GM19351 (cell line): ENCODE measurements at regions not wholly inside any gene's neighbourhood (a gene's known extent, or its start where the extent isn't known, plus 50 kb on each side); places are given as distances from the start of the nearest gene placed in this dataset.
"Not testable (repeated sequence)": the region's sequence is repeated elsewhere in the genome, so short reads cannot be mapped to it uniquely, and the experiment has no call there.

Experiments used
- ATAC-seq: cut with Tn5 transposase; IDR thresholded peaks from one replicate; pipeline ENCODE4 v1.9.1; 2021; ENCODE audit warnings: mild to moderate bottlenecking, moderate library complexity; ENCODE audit not compliant: unreplicated experiment

DNA sequence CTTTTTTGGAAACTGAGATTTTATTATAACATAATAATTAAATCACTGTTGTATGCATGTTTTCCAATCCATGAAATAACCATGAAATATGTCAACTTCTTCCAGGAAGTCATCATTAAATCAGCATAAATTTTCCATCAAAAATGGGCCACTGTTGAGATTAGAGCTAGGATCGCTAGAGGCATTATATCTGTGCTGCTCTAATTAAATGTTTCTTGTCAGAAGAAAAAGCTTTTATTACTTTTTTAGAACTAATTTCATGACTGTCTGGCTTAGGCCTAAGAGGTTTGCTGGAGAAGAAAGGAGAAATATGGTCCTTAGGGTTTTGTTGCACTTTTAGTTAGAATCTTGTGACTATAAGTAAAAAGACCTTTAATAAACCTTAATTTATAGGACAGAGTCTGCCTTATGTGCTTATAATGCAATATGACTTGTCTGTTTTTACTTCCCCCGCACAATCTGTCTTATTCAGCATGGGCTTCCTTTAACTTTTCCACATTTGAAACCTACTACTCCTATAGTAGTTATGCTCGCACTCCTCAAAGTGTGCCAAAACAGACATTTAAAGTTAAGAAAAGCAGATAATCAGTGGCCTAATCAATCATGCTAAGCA, 363.4 kb upstream of the GCFC2 start:
- no peak for ATAC-seq

GRCh38 chr2:76050196-76050595, 339.5 kb upstream of the GCFC2 start:
- no peak for ATAC-seq

GRCh38 chr2:76044701-76045100, 334.0 kb upstream of the GCFC2 start:
- no peak for ATAC-seq

DNA sequence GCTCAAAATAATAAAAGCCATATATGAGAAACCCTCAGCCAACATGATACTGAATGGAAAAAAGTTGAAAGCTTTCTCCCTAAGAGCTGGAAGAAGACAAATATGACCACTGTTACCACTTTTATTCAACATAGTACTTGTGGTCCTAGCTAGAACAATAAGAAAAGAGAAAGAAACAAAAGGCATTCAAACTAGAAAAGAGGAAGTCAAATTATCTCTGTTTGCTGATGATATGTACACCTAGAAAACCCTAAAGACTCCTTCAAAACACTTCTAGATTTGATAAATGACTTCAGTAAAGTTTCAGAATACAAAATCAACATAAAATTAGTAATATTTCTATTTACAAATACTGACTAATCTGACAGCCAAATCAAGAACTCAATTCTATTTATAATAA, 328.8 kb upstream of the GCFC2 start:
- no peak for ATAC-seq

GRCh38 chr2:76027761-76028160, 317.0 kb upstream of the GCFC2 start:
- ATAC-seq = no peak

- ATAC-seq = no peak
Measured at GRCh38 chr2:76019128-76019527, 308.4 kb upstream of the GCFC2 start.

GRCh38 chr2:76009484-76009883, 298.8 kb upstream of the GCFC2 start:
- ATAC-seq = no peak

DNA sequence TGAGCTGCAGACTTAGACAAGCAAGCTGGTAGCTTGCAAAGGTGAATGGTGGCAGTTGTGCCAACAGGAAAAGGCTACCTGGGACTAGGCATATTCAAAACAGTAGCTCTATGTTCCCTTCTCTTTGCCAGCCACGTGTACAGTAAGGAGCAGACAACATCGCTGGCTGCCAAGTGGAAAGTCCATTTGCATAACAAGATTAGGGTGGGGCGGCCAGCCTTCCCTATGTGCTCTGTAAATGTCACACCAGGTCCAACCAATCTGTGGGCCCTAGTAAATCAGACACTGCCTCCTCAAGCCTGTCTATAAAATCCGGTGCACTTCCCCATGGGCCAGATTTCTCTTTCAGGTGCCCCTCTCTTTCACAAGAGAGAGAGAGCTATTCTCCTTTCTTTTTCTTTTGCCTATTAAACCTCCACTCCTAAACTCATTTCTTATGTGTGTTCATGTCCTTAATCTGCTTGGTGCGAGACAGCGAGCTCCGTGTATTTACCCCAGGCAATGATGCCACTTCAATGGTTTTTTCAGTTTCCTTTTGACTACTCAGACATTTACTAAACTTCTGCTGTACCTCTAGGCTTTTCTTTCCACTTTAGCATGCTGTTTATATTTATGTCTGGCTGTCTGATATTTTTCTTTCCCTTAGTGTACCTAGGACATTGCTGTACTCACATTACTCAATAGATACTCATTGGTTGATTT, 297.4 kb upstream of the GCFC2 start:
- peak; percentile 83 for ATAC-seq

GRCh38 chr2:76000425-76000824, 289.7 kb upstream of the GCFC2 start:
- ATAC-seq = no peak

DNA sequence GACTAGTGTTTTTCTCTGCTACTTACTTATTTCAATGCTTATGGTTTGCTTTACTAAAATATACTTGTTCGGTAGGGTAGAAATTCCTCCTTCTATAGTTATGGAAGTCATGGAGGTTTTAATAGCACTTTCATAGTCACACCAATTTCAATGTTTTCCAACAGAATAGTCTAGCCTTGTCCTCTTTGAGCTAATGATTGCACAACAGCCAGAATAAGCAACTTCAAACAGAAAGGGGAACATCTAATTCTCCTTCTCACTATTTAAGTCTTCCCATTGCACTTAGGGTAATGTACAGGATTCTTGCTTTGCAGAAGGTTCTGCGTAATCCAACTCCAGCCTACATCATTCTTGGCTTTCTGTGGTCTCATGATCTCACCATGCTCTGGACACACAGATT, 287.7 kb upstream of the GCFC2 start:
- ATAC-seq = no peak

DNA sequence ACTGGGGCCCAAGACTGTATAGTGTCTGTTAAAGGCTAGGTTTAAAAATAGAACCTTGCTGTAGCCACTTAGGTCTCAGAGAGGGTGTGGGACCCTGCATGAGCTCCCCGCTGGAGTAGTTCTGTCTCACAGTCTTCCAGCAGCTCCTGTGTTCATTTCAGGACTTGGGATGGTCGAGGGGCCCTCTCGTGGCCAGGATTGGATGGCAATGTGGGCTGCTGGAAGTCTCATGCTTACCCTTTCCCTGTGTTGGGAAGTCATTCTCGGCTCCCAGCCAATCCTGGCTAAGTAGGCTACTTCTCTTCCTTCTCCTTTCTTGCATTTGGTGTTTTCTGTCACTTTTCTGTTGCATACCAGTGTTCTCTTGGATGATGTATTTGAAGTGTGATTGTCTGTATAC, 284.0 kb upstream of the GCFC2 start:
- ATAC-seq = no peak

- not testable (repeated sequence) for ATAC-seq
Measured at GRCh38 chr2:75988622-75989021, 277.9 kb upstream of the GCFC2 start.

- no peak for ATAC-seq
Measured at GRCh38 chr2:75986617-75987016, 275.9 kb upstream of the GCFC2 start.

DNA sequence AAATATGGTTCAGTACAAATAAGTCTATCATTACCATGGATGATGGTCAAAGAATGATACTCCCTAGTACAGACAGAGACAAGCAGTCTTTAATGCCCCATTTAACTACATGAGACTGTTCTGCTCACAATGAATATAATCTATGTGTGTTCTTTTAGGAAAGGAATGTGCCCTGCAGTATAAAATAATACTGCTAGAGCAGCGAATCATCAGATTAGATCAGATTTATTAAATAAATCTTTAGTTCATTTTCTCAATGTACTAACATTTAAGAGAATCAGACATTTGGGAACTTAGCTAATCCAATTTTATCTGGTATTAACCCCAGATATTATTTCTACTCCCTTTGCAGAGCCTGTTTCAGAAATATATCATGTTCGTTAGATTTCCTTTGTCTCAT, 272.0 kb upstream of the GCFC2 start:
- no peak for ATAC-seq

DNA sequence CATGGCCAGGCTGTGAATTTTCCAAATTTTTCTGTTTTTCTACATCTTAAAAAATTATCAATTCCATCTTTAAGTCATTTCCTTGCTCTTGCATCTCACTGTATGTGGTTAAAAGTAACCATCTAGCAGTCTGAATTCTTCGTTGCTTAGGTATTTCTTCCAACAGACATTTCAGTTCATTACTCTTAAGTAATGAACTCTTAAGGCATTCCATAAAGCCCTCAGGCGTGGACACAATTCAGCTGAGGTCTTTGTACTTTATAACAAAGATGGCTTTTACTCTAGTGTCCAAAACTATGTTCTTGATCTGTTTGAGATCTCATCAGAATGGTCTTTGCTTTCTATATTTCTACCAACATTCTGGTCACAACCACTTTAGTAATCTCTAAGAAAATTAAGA, 253.9 kb upstream of the GCFC2 start:
- ATAC-seq = no peak

GRCh38 chr2:75960472-75961009, 249.8 kb upstream of the GCFC2 start:
- ATAC-seq = no peak

DNA sequence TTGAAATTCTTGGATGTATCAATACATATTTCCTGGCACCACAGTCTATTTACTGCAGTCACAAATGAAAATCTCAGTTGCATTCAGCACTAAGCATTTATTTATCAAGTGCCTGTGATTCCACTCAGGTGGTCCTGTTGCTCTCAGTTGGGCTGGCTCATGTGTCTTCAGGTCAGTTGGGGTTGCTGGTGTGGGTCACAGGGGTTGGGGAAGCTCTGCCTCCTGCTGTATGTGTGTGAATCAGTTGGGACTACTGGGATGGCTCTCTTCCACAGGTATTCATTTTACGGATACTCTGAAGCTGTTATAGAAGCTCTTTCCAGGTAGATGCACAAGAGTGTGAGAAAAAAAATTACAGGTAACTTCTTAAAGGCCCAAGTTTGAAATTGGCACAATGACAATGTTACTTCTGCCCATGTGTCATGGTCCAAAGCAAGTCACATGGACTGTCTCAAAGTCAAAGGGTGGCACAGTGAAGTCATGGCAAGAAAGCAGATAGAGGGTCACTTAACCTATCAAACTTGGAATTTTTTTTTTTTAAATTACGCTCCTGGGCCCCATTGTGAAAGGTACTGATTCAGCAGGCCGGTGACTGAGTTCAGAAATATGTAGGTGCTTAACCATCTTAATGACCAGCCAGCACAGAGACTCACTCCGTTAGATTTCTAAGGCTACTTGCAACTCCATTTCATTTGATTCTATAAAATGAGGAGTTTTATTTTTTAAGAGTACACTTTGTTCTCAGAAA, 249.2 kb upstream of the GCFC2 start:
- ATAC-seq = no peak

DNA sequence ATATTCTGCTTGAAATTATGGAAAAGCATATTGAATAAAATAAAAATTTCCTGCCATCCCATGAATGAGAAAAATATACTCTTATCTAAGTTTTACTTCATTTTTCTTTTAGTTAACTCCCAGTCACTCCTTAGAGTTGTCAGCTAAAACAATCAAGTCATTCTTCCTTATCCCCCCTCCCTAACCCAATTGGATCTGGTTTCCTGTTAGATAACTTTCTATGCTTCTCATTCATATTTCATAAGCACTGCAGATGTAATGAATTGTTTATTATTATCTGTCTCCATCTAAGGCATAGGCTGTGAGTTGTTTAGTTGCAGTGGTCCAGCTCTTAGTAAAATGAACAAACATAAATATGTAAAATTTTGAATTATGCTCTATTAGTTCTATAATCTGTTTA, 244.0 kb upstream of the GCFC2 start:
- ATAC-seq = no peak

DNA sequence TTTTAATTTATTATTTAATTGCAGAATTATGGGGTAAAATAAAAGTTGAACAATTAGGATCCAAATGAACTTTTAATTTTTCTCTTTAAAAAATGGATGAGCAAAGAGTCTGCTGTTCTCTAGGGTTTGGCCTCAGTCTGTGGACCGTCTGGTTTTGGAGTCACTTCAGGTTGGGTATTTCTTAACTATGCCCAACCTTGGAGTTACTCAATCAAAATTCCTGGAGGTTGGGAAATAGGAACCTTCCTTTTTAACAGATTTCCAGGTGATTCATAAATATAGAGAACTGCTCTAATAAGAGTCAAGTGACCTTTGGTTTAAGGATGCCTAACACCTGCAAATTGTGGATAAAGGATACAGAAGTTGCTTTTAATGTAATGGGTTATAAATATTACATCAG, 241.5 kb upstream of the GCFC2 start:
- ATAC-seq = no peak

GRCh38 chr2:75949385-75950030, 238.8 kb upstream of the GCFC2 start:
- ATAC-seq = no peak

- ATAC-seq = no peak
Measured at GRCh38 chr2:75936311-75936710, 225.6 kb upstream of the GCFC2 start.
